B cell (primary cell): ENCODE measurements at regions not wholly inside any gene's neighbourhood (a gene's known extent, or its start where the extent isn't known, plus 50 kb on each side); places are given as distances from the start of the nearest gene placed in this dataset.

Source experiments
- CTCF ChIP-seq: fragments of 200-600 bp; IDR thresholded peaks from one replicate; pipeline ENCODE4 v1.8.0; 2022; ENCODE audit warnings: antibody characterized with exemption, mild to moderate bottlenecking
- EZH2 ChIP-seq: IDR thresholded peaks from 2 replicates; pipeline ENCODE4 v1.6.1; 2012; ENCODE audit warnings: borderline replicate concordance, low read depth, mild to moderate bottlenecking, moderate library complexity, low read length; ENCODE audit not compliant: insufficient read depth, poor library complexity, severe bottlenecking

- TF ChIP-seq CTCF (no peak), EZH2 (no peak)
Observed at GRCh38 chr4:181520790-181521189, 722.4 kb upstream of the TENM3 start.
